ENCODE measurements at regions not wholly inside any gene's neighbourhood (a gene's known extent, or its start where the extent isn't known, plus 50 kb on each side); places are given as distances from the start of the nearest gene placed in this dataset.
"Not testable (repeated sequence)": the region's sequence is repeated elsewhere in the genome, so short reads cannot be mapped to it uniquely, and the experiment has no call there.

DNA sequence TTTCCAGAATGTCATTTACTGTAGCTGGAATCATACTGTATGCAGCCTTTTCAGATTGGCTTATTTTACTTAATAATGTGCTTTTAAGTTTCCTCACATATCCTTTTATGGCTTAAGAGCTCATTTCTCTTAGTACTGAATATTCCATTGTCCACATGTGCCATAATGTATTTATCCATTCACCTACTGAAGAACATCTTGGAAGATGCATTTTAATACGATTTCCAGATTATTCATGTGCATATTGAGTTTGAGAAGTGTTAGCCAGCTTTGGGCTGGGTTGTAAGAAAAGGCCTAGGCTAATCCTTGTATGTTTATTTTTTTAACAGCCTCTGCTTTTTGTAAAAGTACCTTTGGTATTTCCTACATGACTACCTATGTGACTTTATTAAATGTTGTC is 109.3 kb upstream of the MDFIC start:
- no peak for DNase-seq

- no peak for DNase-seq
Observed at GRCh38 chr7:114813624-114814023, 108.3 kb upstream of the MDFIC start.

DNA sequence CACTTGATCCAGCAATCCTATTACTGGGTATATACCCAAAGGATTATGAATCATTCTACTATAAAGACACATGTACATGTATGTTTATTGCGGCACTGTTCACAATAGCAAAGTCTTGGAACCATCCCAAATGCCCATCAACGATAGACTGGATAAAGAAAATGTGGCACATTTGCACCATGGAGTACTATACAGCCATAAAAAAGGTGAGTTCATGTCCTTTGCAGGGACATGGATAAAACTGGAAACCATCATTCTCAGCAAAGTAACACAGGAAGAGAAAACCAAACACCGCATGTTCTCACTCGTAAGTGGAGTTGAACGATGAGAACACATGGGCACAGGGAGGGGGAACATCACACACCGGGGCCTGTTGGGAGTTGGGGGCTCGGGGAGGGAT is 104.9 kb upstream of the MDFIC start:
- DNase-seq: not testable (repeated sequence)

GRCh38 chr7:114818501-114818900 is 103.4 kb upstream of the MDFIC start:
- DNase-seq: no peak

- no peak for DNase-seq
Observed at GRCh38 chr7:114819616-114820362, 102.1 kb upstream of the MDFIC start.

- DNase-seq: no peak
Observed at GRCh38 chr7:114821030-114821900, 100.6 kb upstream of the MDFIC start.

GRCh38 chr7:114822131-114822530 is 99.8 kb upstream of the MDFIC start:
- no peak for DNase-seq

GRCh38 chr7:114822844-114823243 is 99.0 kb upstream of the MDFIC start:
- DNase-seq: no peak

DNA sequence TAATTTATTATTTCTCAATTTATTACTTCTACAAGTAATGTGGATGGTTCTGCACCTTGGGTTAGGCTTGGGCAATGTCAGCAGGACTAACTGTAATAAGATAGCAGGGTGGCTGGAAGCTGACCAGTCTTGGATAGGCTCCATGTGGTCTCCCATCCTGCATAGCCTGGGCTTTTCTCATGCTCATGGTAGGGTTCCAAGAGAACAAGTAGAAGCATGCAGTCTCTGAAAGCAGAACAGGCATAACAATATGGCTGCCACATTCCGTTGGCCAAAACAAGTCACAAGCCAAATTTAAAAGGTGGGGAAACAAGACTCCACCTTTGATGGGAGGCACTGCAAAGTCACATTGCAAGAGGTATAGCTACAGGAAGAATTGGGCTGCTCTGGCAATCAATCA is 98.6 kb upstream of the MDFIC start:
- no peak for DNase-seq

GRCh38 chr7:114825423-114825951 is 96.4 kb upstream of the MDFIC start:
- no peak for DNase-seq

DNA sequence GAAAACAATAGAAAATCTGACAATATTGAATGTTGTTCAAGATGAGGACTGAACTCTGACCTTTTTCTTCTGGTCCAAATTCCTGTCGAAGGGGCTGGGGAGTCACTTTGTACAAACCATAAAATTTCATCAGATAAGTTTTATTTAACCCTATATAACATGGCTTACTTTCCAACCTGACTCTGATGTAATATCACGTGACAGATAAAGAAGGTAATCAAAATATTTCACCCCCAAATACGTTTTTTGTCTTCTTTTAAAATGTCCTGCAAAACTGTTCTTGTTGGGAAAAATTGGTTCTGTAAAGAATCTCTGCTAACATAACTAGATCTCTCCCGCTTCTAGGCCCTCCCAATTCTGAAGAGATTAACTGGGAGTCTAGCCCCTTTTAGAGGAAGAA is 90.9 kb upstream of the MDFIC start:
- DNase-seq: no peak

DNA sequence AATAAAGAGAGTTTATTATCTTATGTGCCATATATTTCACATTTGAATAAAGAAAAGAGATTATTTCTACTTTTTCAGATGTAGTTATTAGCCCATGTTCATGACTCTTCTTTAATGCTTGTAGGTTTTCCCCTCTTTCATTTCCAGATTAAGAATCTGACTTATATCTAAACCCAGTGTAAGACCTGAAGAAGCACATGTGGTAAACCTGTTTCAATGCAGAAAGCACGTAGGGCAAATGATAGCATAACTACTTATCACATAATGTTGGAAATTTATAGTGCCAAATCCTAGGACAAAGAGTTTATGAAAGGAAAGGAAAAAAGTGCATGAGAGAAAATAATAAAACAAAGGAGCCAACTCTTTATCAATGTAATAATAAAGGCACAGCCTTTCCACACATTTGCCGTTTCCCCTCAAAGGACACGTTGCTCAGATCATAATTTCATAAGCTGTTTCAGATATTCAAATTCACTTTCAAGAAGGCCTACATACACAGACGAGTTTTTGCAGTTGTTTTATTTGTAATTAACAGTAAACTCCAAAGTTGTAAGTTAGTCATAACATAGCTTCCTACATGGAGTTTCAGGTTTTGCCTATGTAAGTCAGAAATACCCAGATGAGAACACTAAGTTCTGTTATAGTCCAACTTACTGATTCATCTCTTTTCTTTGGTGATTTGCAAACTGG is 88.8 kb upstream of the MDFIC start:
- DNase-seq: no peak

DNA sequence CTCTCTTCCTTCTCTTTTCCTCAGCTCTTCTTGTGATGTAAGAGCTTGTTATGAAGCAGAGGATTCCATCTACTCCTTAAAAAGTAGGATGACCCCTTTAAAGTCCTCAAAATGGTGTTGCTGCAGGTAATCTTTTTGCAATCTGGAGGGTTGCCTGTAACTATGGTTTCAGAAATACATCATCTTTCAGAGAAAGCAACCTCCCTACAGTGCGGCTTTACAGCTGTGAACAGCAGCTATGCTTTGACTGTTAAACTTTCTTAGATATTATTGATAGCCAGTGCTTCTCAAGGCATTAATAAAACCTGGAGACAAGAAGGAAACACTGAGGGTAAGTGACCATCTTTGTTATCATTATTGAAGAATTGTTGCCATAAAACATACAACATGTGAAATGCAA is 86.6 kb upstream of the MDFIC start:
- DNase-seq: no peak

DNA sequence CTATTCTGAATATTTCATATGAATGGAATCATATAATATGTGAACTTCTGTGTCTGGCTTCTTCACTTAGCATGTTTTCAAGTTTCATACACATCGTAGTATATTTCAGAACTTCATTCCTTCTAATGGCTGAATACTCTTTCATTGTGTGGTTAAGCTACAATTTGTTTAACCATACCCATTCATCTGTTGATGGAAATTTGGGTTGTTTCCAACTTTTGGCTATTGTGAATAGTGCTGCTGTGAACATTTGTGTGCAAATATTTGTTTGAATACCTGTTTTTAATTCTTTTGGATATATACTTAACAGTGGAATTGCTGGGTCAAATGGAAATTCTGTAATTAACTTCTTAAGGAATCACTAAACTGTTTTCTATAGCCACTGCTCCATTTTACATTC is 86.0 kb upstream of the MDFIC start:
- no peak for DNase-seq

DNA sequence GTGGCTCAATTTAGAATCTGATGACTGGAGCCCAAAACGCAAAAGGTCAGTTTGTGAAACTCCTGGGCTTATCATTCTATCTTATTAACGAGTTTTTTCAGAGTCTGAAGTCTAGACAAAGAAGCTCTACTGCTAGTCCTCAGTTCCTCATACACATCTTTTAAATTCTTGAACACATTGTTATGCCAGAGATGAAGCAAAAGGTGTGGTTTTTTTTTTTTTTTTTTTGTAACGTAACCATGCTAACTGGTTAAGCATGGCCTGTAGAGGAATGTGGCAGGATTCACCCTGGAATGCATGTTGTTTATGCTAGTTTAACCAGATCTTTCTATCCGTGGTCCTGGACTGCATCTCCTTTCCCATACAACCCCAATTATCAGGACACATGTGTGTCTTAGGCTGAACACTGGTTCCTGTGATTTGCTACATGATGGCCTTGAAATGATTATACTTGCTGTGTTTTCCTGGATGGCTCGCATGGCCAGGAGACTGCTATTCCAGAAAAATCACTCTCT is 79.3 kb upstream of the MDFIC start:
- no peak for DNase-seq

DNA sequence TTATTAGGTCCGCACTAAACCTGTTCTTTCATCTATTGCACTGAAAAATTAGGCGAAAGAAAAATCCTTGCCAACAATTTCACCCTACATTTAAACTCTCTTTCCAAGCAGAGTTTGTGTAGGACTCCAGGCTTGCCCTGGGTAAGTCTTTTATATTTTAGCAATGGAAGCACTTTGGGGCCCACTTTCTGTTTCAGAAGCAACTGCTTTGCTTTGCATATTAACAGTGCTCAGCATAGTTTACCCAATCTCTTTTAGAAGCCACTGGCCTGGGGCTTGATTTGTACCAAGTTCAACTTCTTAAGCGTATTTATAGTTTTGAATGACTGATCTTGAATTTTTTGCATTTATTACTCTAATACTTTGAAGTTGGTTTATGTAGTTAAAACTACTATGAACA is 78.8 kb upstream of the MDFIC start:
- DNase-seq: no peak

- DNase-seq: no peak
Observed at GRCh38 chr7:114851406-114852061, 70.4 kb upstream of the MDFIC start.

DNA sequence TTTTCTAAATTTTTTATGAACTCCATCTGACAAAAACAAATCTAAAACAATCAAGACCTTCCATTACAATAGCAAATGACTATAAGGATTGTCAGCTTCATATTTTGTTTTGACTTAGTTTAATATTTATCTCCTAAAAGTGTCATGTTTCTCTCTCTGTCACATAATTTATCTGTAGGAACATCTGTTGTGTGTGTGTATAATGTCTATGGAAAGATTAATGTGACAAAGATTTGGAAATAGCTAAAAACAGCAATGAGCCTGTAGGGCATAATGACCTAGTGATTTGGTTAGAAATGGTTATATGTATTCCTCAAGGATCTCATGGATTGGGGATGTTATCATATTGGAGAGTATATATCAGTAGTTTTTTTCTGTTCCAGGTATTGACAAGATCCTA is 69.6 kb upstream of the MDFIC start:
- DNase-seq: no peak

- DNase-seq: no peak
Observed at GRCh38 chr7:114853189-114853588, 68.7 kb upstream of the MDFIC start.

DNA sequence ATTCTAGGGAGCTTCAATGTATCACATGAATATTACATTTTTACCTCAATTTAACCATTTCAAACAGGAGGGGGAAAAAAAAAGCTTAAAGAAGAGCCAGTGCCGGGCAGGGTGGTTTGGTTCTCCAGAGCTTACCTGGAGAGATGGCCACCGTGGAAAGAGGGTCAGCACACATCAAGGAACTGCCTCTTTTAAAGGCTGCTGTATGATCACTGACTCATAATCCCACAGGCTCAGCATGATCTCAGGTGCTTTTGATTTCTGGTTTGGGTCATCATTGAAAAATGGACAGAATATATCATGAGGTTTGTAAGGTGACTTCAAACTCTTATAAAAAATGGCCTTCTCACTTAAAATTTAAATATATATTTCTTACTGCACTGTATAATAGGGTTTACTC is 67.5 kb upstream of the MDFIC start:
- DNase-seq: no peak

GRCh38 chr7:114856625-114857024 is 65.3 kb upstream of the MDFIC start:
- DNase-seq: no peak

DNA sequence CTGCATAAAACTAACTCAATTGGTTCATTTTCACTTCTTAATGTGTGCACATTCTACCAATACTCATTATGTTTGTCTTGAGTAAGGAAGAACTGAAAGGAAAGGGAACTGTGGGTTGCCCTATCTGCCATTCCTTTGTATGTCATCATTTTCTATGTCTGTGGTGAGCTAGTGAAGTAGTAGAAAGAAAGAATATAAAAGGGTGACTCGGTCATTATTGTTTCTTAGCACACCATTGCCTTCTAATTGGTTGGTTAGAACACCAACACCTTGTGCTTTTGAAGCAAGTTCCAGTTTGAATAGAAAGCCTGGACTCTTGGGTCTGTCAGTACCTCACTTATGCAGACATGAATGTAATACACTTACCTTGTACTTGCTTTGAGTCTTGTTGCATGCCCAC is 64.3 kb upstream of the MDFIC start:
- DNase-seq: no peak

GRCh38 chr7:114859477-114859876 is 62.4 kb upstream of the MDFIC start:
- no peak for DNase-seq

Measured in GDM1 (cell line).